ENCODE measurements at regions not wholly inside any gene's neighbourhood (a gene's known extent, or its start where the extent isn't known, plus 50 kb on each side); places are given as distances from the start of the nearest gene placed in this dataset.

DNA sequence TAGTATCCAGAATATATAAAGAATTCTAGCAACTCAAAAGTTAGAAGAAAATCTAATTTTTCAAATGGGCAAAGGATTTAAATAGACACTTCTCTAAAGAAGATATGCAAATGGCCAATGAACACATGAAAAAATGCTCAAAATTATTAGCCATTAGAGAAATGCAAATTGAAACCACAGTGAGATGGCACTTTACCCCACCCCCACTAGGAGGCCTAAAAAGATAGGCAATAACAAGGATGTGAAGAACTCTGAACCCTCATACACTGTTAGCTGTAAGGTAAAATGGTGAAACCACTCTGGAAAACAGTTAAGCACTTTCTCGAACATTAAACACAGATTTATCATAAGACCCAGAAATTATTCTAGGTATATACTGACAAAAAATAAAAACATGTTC is 71.4 kb upstream of the IRX6 start:
- Histone ChIP-seq H3K36me3 (ENCODE audit: insufficient read depth, low read length) (no peaks in the 10 kb centered on the region), H3K9ac (ENCODE audit: low read depth, low read length) (no peak overlapping the region), H3K4me1 (ENCODE audit: insufficient read depth, low read length) (no peaks in the 10 kb centered on the region), H3K9me3 (ENCODE audit: control insufficient read depth, insufficient read depth, low read length) (no peaks in the 10 kb centered on the region; the same call in 1 of the 2 replicates)

DNA sequence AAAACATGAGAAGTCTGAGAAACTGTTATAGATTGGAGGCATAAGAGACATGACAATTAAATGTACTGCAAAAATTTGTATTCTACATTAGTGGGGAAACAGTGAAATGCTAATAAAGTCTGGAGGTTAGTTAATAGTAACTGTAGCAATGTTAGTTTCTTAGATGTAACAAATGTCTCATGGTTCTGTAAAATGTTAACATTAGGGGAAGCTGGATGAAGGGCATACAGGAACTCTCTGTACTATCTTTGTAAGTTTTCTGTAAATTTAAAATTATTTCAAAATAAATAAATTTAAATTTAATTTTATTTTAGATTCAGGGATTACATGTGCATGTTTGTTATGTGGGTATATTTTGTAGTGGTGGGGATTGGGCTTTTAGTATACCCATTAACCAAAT is 70.0 kb upstream of the IRX6 start:
- Histone ChIP-seq H3K9me3 (ENCODE audit: control insufficient read depth, insufficient read depth, low read length) (no peaks in the 10 kb centered on the region; the same call in 1 of the 2 replicates), H3K9ac (ENCODE audit: low read depth, low read length) (no peak overlapping the region), H3K36me3 (ENCODE audit: insufficient read depth, low read length) (no peaks in the 10 kb centered on the region), H3K4me1 (ENCODE audit: insufficient read depth, low read length) (no peaks in the 10 kb centered on the region)

DNA sequence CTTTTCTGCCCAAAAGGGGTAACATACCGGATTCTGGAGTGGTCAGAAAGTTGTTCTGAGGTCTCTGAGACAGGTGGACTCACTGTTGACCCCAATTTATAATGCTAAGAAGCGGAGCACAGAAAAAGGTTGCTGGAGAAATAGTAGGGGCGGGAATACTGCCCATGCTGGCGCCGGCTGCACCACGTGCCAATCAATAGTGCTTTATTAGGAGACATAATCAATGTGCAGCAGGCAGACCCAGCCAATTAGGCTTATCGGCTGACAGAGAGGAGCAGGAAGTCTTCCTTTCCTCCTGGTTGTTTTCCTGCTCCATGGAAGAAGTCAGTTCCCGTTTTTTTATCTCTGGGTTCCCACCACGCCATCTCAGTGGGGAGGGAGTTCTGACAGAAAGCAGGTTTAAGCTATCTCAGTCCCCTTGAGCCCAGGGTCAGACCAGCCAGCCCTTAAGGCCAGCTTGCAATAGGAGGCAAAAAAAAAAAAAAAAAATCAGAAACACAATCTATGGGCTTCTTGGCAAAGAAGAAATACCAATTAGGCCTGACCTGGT is 68.2 kb upstream of the IRX6 start:
- Histone ChIP-seq H3K9me3 (ENCODE audit: control insufficient read depth, insufficient read depth, low read length) (no peaks in the 10 kb centered on the region; the same call in 1 of the 2 replicates), H3K4me1 (ENCODE audit: insufficient read depth, low read length) (no peaks in the 10 kb centered on the region), H3K9ac (ENCODE audit: low read depth, low read length) (no peak overlapping the region), H3K36me3 (ENCODE audit: insufficient read depth, low read length) (no peaks in the 10 kb centered on the region)

DNA sequence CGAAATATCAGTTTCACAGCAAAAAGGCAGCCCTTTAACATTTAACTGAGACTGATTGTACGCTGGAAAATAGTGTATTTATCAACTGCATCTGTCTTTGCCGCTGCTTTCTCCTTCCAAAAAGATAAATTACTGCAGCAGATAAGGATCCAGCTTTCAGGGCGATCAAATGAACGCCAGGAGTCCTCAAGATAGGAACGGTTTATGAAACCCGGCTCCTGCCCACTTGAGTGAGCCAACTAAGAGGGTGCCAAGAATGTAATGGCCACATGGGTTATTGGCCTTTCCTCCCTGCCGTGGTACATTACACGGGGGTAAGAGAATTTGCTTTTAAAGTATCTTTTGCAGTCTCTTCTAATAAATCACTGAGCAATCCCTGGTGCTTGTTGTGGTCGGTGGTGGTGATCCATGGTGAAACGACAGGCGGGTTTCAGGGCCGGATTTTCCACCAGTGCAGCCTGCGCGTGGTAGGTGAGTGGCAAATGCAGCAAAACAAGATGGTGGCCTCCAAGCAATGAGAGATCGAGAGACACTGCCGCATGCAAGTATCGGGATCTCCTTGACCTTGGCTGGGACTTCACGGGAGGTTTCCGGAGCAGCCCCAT is 67.5 kb upstream of the IRX6 start:
- Histone ChIP-seq H3K9ac (ENCODE audit: low read depth, low read length) (no peak overlapping the region), H3K36me3 (ENCODE audit: insufficient read depth, low read length) (no peaks in the 10 kb centered on the region), H3K4me1 (ENCODE audit: insufficient read depth, low read length) (no peaks in the 10 kb centered on the region), H3K9me3 (ENCODE audit: control insufficient read depth, insufficient read depth, low read length) (no peaks in the 10 kb centered on the region; the same call in 1 of the 2 replicates)

DNA sequence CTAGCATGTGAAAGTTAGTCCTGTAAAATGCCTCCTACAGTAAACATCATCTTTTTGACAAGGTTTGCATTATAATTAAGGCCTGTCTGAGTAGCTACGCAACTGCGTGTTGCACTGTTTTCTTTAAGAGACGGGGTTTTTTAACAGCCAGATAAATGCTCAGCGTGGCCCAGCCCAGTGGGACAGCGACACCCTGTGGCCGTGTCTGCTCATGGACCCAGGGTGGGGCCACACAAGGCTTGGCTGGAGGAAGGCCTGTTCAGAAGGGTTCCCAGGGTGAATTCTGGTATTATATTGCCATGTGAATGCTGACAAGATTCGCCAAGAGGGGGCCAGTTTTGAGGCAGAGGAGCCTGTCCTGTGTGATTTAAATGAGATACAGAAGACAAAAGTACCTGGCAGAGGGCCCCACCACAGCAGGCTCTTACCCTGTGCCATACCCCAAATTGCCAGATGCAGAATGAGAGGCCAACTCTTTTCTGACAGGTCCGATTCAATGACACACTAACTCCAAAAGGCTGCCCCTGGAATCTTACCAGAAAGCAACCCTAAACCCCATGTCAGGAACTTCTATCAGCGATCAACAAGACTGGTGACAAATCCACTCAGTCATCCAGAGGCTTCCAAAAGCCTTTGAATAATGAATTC is 65.9 kb upstream of the IRX6 start:
- no peaks in the 10 kb centered on the region for H3K36me3 ChIP-seq (ENCODE audit: insufficient read depth, low read length)
- no peaks in the 10 kb centered on the region for H3K4me1 ChIP-seq (ENCODE audit: insufficient read depth, low read length)
- no peaks in the 10 kb centered on the region; the same call in 1 of the 2 replicates for H3K9me3 ChIP-seq (ENCODE audit: control insufficient read depth, insufficient read depth, low read length)
- no peak overlapping the region for H3K9ac ChIP-seq (ENCODE audit: low read depth, low read length)

DNA sequence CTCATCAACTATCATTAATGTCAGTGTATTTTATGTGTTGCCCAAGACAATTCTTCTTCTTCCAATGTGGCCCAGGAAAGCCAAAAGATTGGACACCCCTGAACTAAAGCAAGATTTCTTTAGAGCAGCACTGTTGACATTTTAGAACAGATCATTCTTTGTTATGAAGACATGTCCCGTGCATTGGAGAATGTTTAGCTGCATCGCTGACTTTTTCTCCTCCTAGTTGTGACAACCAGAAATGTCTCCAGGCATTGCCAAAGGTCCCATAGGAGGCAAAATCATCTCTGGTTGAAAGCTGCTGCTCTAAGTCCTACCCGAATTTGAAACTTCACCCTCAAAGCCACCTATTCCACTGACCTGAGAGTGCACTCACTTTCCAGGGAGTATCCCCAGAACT is 62.7 kb upstream of the IRX6 start:
- Histone ChIP-seq H3K9me3 (ENCODE audit: control insufficient read depth, insufficient read depth, low read length) (no peaks in the 10 kb centered on the region), H3K9ac (ENCODE audit: low read depth, low read length) (no peak overlapping the region), H3K36me3 (ENCODE audit: insufficient read depth, low read length) (no peaks in the 10 kb centered on the region), H3K4me1 (ENCODE audit: insufficient read depth, low read length) (no peaks in the 10 kb centered on the region)

DNA sequence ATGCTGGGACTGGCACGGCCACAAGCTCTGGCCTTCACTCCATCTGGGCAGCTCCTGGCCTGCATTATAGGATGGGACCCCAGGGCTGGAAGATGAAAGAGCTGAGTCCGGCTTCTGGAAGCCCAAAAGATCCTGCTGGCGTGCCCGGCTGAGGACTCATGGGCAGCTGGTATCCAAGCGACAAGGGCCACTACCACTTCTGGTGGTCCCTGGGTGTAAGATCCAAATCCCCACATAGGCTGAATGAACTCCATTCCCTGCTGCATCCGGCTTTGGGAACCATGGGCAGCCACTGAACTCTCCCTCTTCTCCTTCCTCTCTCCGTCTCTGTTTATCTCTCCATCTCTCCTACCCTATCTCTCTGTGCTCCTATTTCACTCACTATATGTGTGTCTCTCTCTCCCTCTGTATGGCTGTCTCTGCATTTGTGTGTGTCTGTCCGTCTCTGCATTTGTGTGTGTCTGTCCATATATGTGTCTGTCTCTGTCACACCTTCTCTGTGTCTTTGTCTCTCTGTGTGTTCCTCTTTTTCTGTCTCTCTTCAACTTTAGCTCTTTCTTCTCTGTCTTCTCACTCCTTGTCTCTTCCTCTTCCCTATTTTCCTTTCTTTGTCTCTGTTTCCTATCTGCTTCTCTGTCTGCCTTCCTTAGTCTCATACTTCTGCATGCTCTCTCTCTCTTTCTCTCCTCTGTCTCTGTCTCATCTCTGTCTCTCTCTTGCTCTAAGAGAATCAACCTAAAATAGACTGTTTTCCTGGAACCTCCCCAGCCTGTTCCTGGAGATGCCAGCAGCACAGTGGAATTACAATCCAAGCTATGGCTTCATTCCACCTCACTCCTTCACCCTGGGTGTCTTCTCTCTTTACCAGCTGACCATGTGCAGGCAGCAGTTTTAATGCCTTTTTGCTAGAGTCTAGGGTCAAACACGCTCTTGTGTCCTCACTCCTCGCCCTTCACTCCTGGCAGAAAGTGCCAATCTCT is 60.4 kb upstream of the IRX6 start:
- Histone ChIP-seq H3K36me3 (ENCODE audit: insufficient read depth, low read length) (no peaks in the 10 kb centered on the region), H3K9me3 (ENCODE audit: control insufficient read depth, insufficient read depth, low read length) (no peaks in the 10 kb centered on the region), H3K4me1 (ENCODE audit: insufficient read depth, low read length) (no peaks in the 10 kb centered on the region), H3K9ac (ENCODE audit: low read depth, low read length) (no peak overlapping the region)

DNA sequence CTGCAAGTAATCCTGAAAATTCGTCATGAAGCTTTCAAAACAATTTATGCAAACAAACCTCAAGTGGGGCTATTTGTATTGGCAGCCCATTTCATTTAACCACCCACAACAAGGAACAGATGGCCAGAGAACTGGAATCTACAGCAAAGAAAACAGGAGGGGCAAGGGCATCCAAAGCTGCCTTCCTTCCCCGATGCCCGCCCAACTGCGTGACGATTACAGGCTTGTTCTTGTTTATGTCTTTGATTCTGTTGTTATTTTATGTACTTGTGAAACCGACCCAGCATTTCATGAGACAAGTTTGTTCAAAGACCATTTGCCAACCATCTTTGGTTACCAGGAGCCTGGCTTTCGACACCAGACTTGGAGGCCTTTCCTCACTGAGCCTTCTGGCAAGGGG is 59.1 kb upstream of the IRX6 start:
- no peaks in the 10 kb centered on the region for H3K36me3 ChIP-seq (ENCODE audit: insufficient read depth, low read length)
- H3K4me1 ChIP-seq (ENCODE audit: insufficient read depth, low read length): no peaks in the 10 kb centered on the region
- H3K9ac ChIP-seq (ENCODE audit: low read depth, low read length): no peak overlapping the region
- H3K9me3 ChIP-seq (ENCODE audit: control insufficient read depth, insufficient read depth, low read length): no peaks in the 10 kb centered on the region

DNA sequence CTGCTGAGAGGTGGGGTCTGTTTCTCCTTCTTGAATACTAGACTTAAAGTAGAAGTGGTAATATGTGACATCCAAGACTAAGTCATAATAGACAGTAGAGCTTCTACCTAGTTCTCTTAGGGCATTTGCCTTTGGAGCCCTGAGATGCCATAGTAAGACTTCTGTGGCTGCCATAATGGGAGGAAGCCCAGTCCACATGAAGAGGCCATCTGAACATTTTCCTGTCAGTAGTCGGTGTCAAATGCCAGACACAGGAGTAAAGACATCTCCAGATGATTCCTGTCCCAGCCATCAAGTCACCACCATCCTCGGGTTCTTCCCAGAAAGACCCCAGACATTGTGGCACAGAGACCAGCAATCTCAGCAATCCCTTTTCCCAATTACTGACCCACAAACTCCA is 58.1 kb upstream of the IRX6 start:
- H3K4me1 ChIP-seq (ENCODE audit: insufficient read depth, low read length): no peaks in the 10 kb centered on the region
- H3K9me3 ChIP-seq (ENCODE audit: control insufficient read depth, insufficient read depth, low read length): no peaks in the 10 kb centered on the region

DNA sequence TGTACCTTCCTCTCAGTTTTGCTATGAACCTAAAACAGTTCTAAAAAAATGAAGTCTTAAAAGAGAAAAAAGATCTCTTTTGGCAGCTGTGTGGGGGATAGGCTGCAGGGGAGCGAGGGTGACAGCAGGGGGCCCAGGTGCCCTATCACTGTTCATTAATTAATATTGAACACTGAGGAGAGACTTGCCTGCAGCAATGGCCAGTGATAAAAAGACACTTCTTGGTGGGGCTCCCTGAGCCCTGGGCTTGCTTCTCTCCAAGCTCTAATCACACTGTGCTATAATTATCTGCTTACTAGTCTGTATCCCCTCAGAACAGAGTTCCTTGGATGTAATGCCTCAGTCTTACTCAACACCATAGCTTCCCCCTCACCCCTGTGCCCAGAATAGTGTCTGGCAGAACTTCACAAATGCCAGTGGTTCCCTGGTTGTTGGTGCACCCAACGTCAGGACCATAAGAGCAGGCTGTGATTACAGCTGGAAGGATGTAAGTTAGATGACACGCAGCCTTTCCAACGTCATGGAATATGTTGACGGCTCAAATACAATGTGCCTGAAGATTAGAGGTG is 52.0 kb upstream of the IRX6 start:
- H3K36me3 ChIP-seq (ENCODE audit: insufficient read depth, low read length): no peaks in the 10 kb centered on the region
- H3K4me1 ChIP-seq (ENCODE audit: insufficient read depth, low read length): no peaks in the 10 kb centered on the region
- H3K9me3 ChIP-seq (ENCODE audit: control insufficient read depth, insufficient read depth, low read length): no peaks in the 10 kb centered on the region
- no peak overlapping the region for H3K9ac ChIP-seq (ENCODE audit: low read depth, low read length)

More for the DNA sequence above, 58.1 kb upstream of the IRX6 start:
- Histone ChIP-seq H3K9ac (ENCODE audit: low read depth, low read length) (no peak overlapping the region), H3K36me3 (ENCODE audit: insufficient read depth, low read length) (no peaks in the 10 kb centered on the region)

DNA sequence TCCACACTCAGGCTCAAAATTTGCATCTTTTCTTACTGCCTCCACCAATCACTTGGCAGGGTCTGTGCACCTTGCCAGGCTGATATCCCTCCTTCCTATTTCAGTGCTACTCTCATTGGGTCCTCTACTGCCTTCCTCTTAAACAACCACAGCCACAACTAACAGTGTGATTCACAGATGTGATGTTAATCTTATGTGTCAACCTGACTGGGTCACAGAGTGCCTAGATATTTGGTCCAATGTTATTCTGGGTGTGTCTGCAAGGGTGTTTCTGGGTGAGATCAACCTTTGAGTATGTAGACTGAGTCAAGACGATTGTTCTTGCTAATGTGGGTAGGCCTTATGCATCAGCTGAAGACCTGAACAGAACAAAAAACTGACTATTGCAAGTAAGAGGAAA is 51.3 kb upstream of the IRX6 start:
- H3K36me3 ChIP-seq (ENCODE audit: insufficient read depth, low read length): no peaks in the 10 kb centered on the region
- no peaks in the 10 kb centered on the region for H3K9me3 ChIP-seq (ENCODE audit: control insufficient read depth, insufficient read depth, low read length)
- H3K9ac ChIP-seq (ENCODE audit: low read depth, low read length): no peak overlapping the region
- no peaks in the 10 kb centered on the region for H3K4me1 ChIP-seq (ENCODE audit: insufficient read depth, low read length)

DNA sequence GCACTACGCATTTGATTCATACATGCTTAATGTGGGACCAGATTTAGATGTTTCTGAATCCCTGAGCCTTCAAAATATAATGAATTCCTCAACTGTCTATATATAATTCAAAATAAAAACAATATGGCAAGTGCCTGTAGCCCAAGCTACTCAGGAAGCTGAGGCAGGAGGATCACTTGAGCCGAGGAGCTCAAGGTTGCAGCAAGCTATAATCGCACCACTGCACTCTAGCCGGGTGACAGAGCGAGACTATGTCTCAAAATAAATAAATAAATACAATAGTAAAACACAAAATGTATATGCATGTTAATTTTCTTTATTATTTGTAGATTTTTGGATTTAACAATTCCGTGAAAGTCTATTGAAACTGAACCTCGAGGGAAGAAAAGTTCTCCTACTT is 50.6 kb upstream of the IRX6 start:
- Histone ChIP-seq H3K9me3 (ENCODE audit: control insufficient read depth, insufficient read depth, low read length) (no peaks in the 10 kb centered on the region), H3K4me1 (ENCODE audit: insufficient read depth, low read length) (no peaks in the 10 kb centered on the region), H3K9ac (ENCODE audit: low read depth, low read length) (no peak overlapping the region), H3K36me3 (ENCODE audit: insufficient read depth, low read length) (no peaks in the 10 kb centered on the region)

DNA sequence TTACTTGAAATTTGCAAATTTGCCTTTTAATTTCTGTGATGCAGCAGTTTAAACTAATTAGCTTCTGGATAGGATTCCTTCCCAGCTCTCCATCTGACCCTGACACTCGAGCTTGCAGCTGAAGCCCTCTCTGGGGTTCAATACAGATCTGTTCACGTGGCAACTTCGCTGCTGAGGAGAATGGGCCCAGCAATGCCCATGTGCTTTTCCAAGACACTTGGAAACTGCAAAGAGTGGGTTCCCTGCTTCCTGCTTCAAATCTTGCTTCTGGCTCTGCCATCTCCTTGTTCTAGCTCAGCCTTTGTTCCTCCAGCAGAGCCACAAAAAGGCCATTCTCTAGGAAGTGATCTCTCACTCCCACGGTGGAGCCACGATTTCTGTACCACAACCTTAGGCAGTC is 50.0 kb upstream of the IRX6 start:
- Histone ChIP-seq H3K9me3 (ENCODE audit: control insufficient read depth, insufficient read depth, low read length) (no peaks in the 10 kb centered on the region), H3K9ac (ENCODE audit: low read depth, low read length) (no peak overlapping the region), H3K4me1 (ENCODE audit: insufficient read depth, low read length) (no peaks in the 10 kb centered on the region), H3K36me3 (ENCODE audit: insufficient read depth, low read length) (no peaks in the 10 kb centered on the region)

Measured in ES-I3 (cell line).